Stimulated activated naive CD8-positive, alpha-beta T cell treated with anti-CD3 and anti-CD28 coated beads, Interleukin-15, Interleukin-2, amounts not matched to agents 100 ng/mL and 50 ng/mL, for 24 hours (primary cell): ENCODE measurements at regions not wholly inside any gene's neighbourhood (a gene's known extent, or its start where the extent isn't known, plus 50 kb on each side); places are given as distances from the start of the nearest gene placed in this dataset.

Experiments used
- H3K27ac Mint-ChIP-seq: one replicate; pipeline ENCODE4 v1.8.0; 2021; ENCODE audit warnings: mild to moderate bottlenecking, mixed read lengths
- H3K27me3 Mint-ChIP-seq: one replicate; pipeline ENCODE4 v1.8.0; 2021; ENCODE audit warnings: mixed read lengths
- H3K36me3 Mint-ChIP-seq: one replicate; pipeline ENCODE4 v1.8.0; 2021; ENCODE audit warnings: low read depth, mixed read lengths
- H3K4me1 Mint-ChIP-seq: one replicate; pipeline ENCODE4 v1.8.0; 2021; ENCODE audit warnings: low read depth, mixed read lengths
- H3K4me3 Mint-ChIP-seq: one replicate; pipeline ENCODE4 v1.8.0; 2021; ENCODE audit warnings: mild to moderate bottlenecking, mixed read lengths
- H3K9me3 Mint-ChIP-seq: one replicate; pipeline ENCODE4 v1.8.0; 2021; ENCODE audit warnings: mixed read lengths

DNA sequence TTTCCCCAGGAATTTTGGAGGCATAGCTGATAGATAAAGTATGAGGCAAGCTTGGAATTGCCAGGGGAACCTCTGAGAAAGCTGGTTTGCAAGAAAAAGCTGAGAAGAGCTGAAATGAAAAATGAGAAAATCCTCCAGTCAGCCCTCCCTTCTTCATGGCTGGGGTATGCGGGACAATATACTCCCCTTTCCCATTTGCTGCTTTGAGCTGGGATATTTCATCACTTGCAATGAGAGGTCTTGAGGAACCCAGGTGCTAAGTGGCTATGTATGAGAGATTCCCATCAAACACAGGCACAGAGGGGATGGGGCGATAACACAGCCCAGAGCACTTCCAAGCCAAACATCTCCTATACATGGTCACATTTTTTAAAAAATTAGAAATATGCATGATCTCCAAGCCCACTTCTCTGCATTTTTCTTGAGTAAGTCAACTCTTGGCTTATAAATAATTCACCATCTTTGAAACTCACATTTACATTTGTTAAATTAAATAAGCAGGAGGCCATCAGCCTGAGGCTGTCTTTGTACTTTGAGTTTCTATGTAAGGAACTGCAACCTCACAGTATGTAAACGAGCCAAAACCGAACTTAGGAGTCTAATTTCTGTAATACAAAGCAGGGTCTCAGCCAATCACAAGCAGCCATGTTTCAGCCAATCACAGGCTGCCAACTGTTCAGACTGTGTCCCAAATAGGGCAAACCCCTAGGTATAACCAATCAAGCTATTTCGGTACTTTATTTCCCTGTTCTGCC is 983.6 kb upstream of the NR2F2 start:
- Mint-ChIP-seq H3K4me1 (no peaks in the 10 kb centered on the region), H3K36me3 (no peaks in the 10 kb centered on the region), H3K27ac (no peak overlapping the region), H3K9me3 (no peaks in the 10 kb centered on the region), H3K4me3 (no peak overlapping the region), H3K27me3 (peaks cover 5% of the 10 kb centered on the region)

- peaks cover 5% of the 10 kb centered on the region for H3K27me3 Mint-ChIP-seq
- no peaks in the 10 kb centered on the region for H3K9me3 Mint-ChIP-seq
- H3K4me3 Mint-ChIP-seq, result no peak overlapping the region
- no peaks in the 10 kb centered on the region for H3K4me1 Mint-ChIP-seq
- H3K27ac Mint-ChIP-seq, result no peak overlapping the region
- H3K36me3 Mint-ChIP-seq, result no peaks in the 10 kb centered on the region
Observed at GRCh38 chr15:95347837-95348236, 982.7 kb upstream of the NR2F2 start.

DNA sequence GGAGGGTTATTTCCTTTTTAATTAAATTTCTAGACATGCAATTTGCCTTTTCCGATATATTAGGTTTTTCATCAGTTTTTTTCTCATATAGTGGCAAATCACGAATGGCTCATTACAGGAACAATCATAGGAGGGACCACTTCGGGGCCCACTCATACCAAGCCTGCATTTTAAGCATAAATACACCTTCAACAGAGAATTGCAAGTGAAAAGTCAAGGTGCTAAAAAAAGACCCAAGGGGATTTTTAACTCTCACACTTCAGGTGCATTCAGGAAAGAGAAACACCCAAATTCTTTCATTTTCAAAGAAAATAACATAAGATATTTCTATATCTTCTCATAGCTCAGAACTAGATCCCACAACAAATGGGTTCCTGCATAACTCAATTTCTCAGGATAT is 979.6 kb upstream of the NR2F2 start:
- H3K4me3 Mint-ChIP-seq, result no peak overlapping the region
- no peaks in the 10 kb centered on the region for H3K27me3 Mint-ChIP-seq
- no peaks in the 10 kb centered on the region for H3K36me3 Mint-ChIP-seq
- no peak overlapping the region for H3K27ac Mint-ChIP-seq
- H3K4me1 Mint-ChIP-seq, result no peaks in the 10 kb centered on the region
- no peaks in the 10 kb centered on the region for H3K9me3 Mint-ChIP-seq

GRCh38 chr15:95352631-95353187 is 977.8 kb upstream of the NR2F2 start:
- Mint-ChIP-seq H3K27me3 (peaks cover 9% of the 10 kb centered on the region), H3K4me3 (no peak overlapping the region), H3K4me1 (no peaks in the 10 kb centered on the region), H3K9me3 (no peaks in the 10 kb centered on the region), H3K36me3 (no peaks in the 10 kb centered on the region), H3K27ac (no peak overlapping the region)

- H3K4me3 Mint-ChIP-seq, result no peak overlapping the region
- H3K27ac Mint-ChIP-seq, result no peak overlapping the region
- no peaks in the 10 kb centered on the region for H3K36me3 Mint-ChIP-seq
Observed at GRCh38 chr15:95353512-95353911, 977.0 kb upstream of the NR2F2 start.

GRCh38 chr15:95359966-95360365 is 970.5 kb upstream of the NR2F2 start:
- H3K9me3 Mint-ChIP-seq, result peaks cover 17% of the 10 kb centered on the region
- no peak overlapping the region for H3K4me3 Mint-ChIP-seq
- H3K36me3 Mint-ChIP-seq, result peaks cover 3% of the 10 kb centered on the region
- peaks cover 22% of the 10 kb centered on the region for H3K27me3 Mint-ChIP-seq
- H3K4me1 Mint-ChIP-seq, result no peaks in the 10 kb centered on the region
- no peak overlapping the region for H3K27ac Mint-ChIP-seq

More at GRCh38 chr15:95353512-95353911, 977.0 kb upstream of the NR2F2 start:
- H3K4me1 Mint-ChIP-seq, result no peaks in the 10 kb centered on the region
- H3K27me3 Mint-ChIP-seq, result peaks cover 9% of the 10 kb centered on the region
- H3K9me3 Mint-ChIP-seq, result no peaks in the 10 kb centered on the region

GRCh38 chr15:95362306-95362705 is 968.2 kb upstream of the NR2F2 start:
- H3K4me3 Mint-ChIP-seq, result no peak overlapping the region
- H3K4me1 Mint-ChIP-seq, result no peaks in the 10 kb centered on the region
- peaks cover 3% of the 10 kb centered on the region for H3K36me3 Mint-ChIP-seq
- no peak overlapping the region for H3K27ac Mint-ChIP-seq
- H3K9me3 Mint-ChIP-seq, result peaks cover 17% of the 10 kb centered on the region
- H3K27me3 Mint-ChIP-seq, result peaks cover 17% of the 10 kb centered on the region

GRCh38 chr15:95363646-95364045 is 966.9 kb upstream of the NR2F2 start:
- H3K4me3 Mint-ChIP-seq, result no peak overlapping the region
- no peaks in the 10 kb centered on the region for H3K4me1 Mint-ChIP-seq
- peaks cover 17% of the 10 kb centered on the region for H3K9me3 Mint-ChIP-seq
- H3K36me3 Mint-ChIP-seq, result peaks cover 3% of the 10 kb centered on the region
- H3K27ac Mint-ChIP-seq, result no peak overlapping the region
- peaks cover 13% of the 10 kb centered on the region for H3K27me3 Mint-ChIP-seq

DNA sequence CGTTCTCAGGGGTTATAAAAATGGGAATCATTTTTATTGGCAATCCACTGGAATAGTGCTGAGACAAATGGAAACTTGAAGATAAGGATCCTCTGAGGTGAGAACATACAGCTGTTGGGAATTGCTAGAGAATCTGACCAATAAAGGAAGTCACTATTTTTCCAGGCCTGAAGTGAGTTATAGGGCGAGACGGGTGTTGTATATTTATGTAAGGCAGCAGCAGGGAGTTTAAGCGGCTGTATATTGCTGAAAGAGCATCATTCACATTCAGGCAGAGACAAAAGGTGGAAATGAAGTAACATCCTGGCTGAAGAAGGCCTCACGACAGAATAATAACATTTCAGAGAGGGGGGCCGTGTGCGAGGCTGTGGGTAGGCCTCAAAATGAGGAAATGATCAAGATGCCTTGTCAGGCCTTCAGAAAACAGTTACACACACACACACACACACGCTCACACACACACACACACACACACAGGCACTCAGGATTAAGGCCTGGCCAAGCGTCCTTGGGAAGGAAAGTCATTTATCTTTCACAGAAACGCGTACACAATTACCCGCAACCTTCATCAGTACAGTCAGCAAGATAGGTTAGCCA is 964.9 kb upstream of the NR2F2 start:
- peaks cover 17% of the 10 kb centered on the region for H3K9me3 Mint-ChIP-seq
- H3K4me3 Mint-ChIP-seq, result no peak overlapping the region
- H3K27ac Mint-ChIP-seq, result no peak overlapping the region
- H3K4me1 Mint-ChIP-seq, result no peaks in the 10 kb centered on the region
- H3K36me3 Mint-ChIP-seq, result peaks cover 3% of the 10 kb centered on the region
- H3K27me3 Mint-ChIP-seq, result peaks cover 10% of the 10 kb centered on the region

- peaks cover 2% of the 10 kb centered on the region for H3K9me3 Mint-ChIP-seq
- H3K4me1 Mint-ChIP-seq, result no peaks in the 10 kb centered on the region
- H3K36me3 Mint-ChIP-seq, result no peaks in the 10 kb centered on the region
- H3K4me3 Mint-ChIP-seq, result no peak overlapping the region
- H3K27me3 Mint-ChIP-seq, result peaks cover 6% of the 10 kb centered on the region
- H3K27ac Mint-ChIP-seq, result no peak overlapping the region
Observed at GRCh38 chr15:95368191-95368590, 962.3 kb upstream of the NR2F2 start.

DNA sequence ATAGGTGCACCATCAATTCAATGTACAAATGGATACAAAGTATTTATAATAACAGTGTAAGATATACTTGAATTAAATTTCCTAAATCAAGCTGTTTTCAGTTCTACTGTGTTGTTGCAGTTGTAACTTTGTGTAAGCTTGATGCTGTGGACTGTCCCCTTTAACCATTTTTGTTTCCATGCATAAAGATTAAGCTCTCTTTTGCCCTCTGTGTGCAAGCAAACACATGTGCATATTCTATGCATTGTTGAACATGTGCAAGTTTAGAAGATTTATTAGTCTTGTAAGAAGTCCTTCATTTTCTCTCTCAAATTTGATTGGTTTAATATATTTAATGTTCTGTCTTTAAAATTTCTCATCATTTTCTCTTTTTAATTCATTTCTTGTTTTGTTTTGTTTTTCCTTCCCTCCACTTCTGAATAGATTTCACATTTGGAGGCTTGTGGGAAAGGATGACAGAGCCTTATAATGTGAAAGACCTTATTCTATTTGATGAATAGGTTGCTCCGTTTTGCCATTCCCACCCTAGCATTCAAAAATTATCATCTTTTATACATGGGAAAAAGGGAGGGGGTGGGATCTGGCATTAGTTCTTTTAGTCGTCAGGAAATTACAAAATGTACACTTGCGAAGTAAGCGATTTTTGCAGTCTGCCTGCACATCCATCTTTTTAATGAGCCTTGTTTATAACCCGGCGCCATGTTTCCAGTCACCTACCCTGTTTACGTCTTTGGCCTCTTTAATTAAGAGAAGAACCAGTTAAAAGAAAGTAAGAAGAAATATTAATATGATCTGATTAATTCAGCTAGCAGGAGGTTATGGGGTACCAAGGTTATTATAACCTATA is 961.5 kb upstream of the NR2F2 start:
- Mint-ChIP-seq H3K9me3 (no peaks in the 10 kb centered on the region), H3K27ac (no peak overlapping the region), H3K36me3 (no peaks in the 10 kb centered on the region), H3K4me3 (no peak overlapping the region), H3K4me1 (no peaks in the 10 kb centered on the region), H3K27me3 (peaks cover 6% of the 10 kb centered on the region)

GRCh38 chr15:95370291-95370690 is 960.2 kb upstream of the NR2F2 start:
- Mint-ChIP-seq H3K27me3 (peaks cover 10% of the 10 kb centered on the region), H3K36me3 (no peaks in the 10 kb centered on the region), H3K4me1 (no peaks in the 10 kb centered on the region), H3K9me3 (no peaks in the 10 kb centered on the region), H3K4me3 (no peak overlapping the region), H3K27ac (no peak overlapping the region)

- H3K27me3 Mint-ChIP-seq, result peaks cover 10% of the 10 kb centered on the region
- H3K36me3 Mint-ChIP-seq, result no peaks in the 10 kb centered on the region
- no peak overlapping the region for H3K27ac Mint-ChIP-seq
- H3K9me3 Mint-ChIP-seq, result no peaks in the 10 kb centered on the region
- no peaks in the 10 kb centered on the region for H3K4me1 Mint-ChIP-seq
- H3K4me3 Mint-ChIP-seq, result no peak overlapping the region
Observed at GRCh38 chr15:95371664-95372063, 958.8 kb upstream of the NR2F2 start.

DNA sequence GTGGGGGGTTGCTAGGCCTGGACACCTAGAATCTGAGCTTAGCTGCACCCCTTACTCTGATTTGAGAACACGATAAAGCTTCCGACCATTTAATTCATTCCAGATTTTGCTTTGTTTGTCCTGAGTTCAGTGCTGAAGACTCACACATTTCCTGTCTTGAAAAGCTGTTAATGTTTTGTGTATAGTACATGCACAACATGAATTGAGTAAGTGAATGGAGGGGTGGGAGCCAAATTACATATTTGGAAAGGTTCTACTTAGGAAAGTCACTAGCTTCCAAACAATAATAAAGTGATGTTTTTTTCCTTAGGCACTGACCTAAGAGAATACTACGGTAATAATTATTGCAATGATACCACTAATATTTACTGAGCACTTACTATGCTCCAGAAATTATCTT is 955.2 kb upstream of the NR2F2 start:
- H3K9me3 Mint-ChIP-seq, result peaks cover 4% of the 10 kb centered on the region
- H3K27ac Mint-ChIP-seq, result no peak overlapping the region
- H3K4me3 Mint-ChIP-seq, result no peak overlapping the region
- peaks cover 11% of the 10 kb centered on the region for H3K27me3 Mint-ChIP-seq
- no peaks in the 10 kb centered on the region for H3K36me3 Mint-ChIP-seq
- no peaks in the 10 kb centered on the region for H3K4me1 Mint-ChIP-seq
